ENCODE measurements at regions not wholly inside any gene's neighbourhood (a gene's known extent, or its start where the extent isn't known, plus 50 kb on each side); places are given as distances from the start of the nearest gene placed in this dataset.

DNA sequence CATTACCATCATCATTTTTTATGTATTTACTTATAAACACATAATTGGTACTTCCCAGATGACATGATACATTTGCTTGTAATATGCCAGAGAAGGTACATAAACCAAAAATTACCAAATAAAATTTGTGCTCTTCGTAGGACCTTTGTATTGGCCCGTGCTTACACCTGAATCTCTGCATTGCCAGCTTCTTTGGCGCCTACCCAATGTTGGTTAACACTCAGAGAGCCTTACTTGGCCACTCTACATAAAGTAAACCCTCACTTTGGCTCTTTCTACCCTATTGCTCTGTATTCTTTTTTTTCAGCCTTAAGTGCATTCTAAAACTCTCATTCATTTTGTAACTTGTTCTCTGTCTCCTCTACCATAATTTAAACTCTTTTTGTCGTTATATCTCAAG, 148.1 kb upstream of the ZNF608 start:
- no peak for TF ChIP-seq CTCF (IDR thresholded peaks at IDR 0.05)
- no peak for TF ChIP-seq POLR2AphosphoS5 (IDR thresholded peaks at IDR 0.05; ENCODE audit: low read depth, low read length)
- no peak for TF ChIP-seq SIN3A (IDR thresholded peaks at IDR 0.05; ENCODE audit: borderline replicate concordance, insufficient read depth, low read depth, low read length)
- no peak for TF ChIP-seq TCF7L2 (IDR thresholded peaks at IDR 0.05; ENCODE audit: low read depth, low read length)
- no peak for TF ChIP-seq REST (IDR thresholded peaks at IDR 0.05; ENCODE audit: insufficient read depth in 1 of 2, low read depth in 2 of 2, low read length in 1 of 2)
